SU-DHL-6 (cell line): ENCODE measurements at regions not wholly inside any gene's neighbourhood (a gene's known extent, or its start where the extent isn't known, plus 50 kb on each side); places are given as distances from the start of the nearest gene placed in this dataset.

ENCODE experiments used
- H2AFZ ChIP-seq: fragments of 200-600 bp; sonication (generic); 2 replicates; pipeline ENCODE4 v1.6.1; 2014; ENCODE audit warnings: low read depth, mild to moderate bottlenecking, moderate library complexity, mixed read lengths, antibody characterized with exemption, low read length; ENCODE audit not compliant: severe bottlenecking
- H3F3A ChIP-seq: fragments of 200-600 bp; shearing (Covaris generic); 2 replicates; pipeline ENCODE4 v1.6.0; 2016; ENCODE audit warnings: antibody characterized with exemption, mild to moderate bottlenecking; ENCODE audit not compliant: insufficient read depth
- H3K27ac ChIP-seq: fragments of 200-600 bp; sonication (generic); 2 replicates; pipeline ENCODE4 v1.5.1; 2016; ENCODE audit warnings: low read depth, mild to moderate bottlenecking, low read length, moderate library complexity, mixed read lengths
- H3K27me3 ChIP-seq: fragments of 200-600 bp; sonication (generic), shearing (Covaris generic); 2 replicates; pipeline ENCODE4 v1.6.0; 2014; ENCODE audit warnings: mild to moderate bottlenecking, low read length
- H3K36me3 ChIP-seq: fragments of 200-600 bp; sonication (generic); 2 replicates; pipeline ENCODE4 v1.6.1; 2014; ENCODE audit warnings: mild to moderate bottlenecking, low read length, mixed read lengths
- H3K4me2 ChIP-seq: fragments of 300-600, 200-600 bp; shearing (Covaris generic), sonication (generic); 2 replicates; pipeline ENCODE4 v1.6.0; 2014; ENCODE audit warnings: low read length, low read depth, mild to moderate bottlenecking; ENCODE audit not compliant: poor library complexity, severe bottlenecking
- H3K4me3 ChIP-seq: fragments of 200-600 bp; sonication (generic); 2 replicates; pipeline ENCODE4 v1.5.1; 2014; ENCODE audit warnings: antibody characterized with exemption, low read length, mild to moderate bottlenecking, mixed read lengths; ENCODE audit not compliant: insufficient read depth, poor library complexity, severe bottlenecking
- H3K79me2 ChIP-seq: fragments of 200-600 bp; sonication (generic); 2 replicates; pipeline ENCODE4 v1.6.1; 2014; ENCODE audit warnings: mild to moderate bottlenecking, low read length, moderate library complexity; ENCODE audit not compliant: insufficient read depth
- H3K9ac ChIP-seq: fragments of 200-600 bp; sonication (generic); 2 replicates; pipeline ENCODE4 v1.7.0; 2014; ENCODE audit warnings: mild to moderate bottlenecking, low read length
- H3K9me2 ChIP-seq: fragments of 200-600 bp; sonication (generic); replicated peaks from 2 replicates; pipeline ENCODE4 v1.6.1; 2014; ENCODE audit warnings: low read length; ENCODE audit not compliant: insufficient read depth
- H3K9me3 ChIP-seq: fragments of 200-600 bp; sonication (generic); 2 replicates; pipeline ENCODE4 v1.6.1; 2014; ENCODE audit warnings: low read length, mixed read lengths; ENCODE audit not compliant: insufficient read depth
- H4K20me1 ChIP-seq: fragments of 200-600 bp; sonication (generic); 2 replicates; pipeline ENCODE4 v1.6.1; 2014; ENCODE audit warnings: low read depth, mild to moderate bottlenecking, antibody characterized with exemption, low read length, moderate library complexity, mixed read lengths
- EZH2phosphoT487 ChIP-seq: fragments of 200-600 bp; sonication (generic), shearing (Covaris generic); conservative IDR thresholded peaks from 2 replicates; pipeline ENCODE4 v1.6.1; 2018; ENCODE audit warnings: mild to moderate bottlenecking, antibody characterized with exemption, low read length, moderate library complexity, mixed read lengths
- TF ChIP-seq, protein P1 (sequence below): fragments of 200-600 bp; sonication (generic); IDR thresholded peaks from one replicate; pipeline ENCODE4 v1.5.1; 2017; ENCODE audit warnings: antibody characterized with exemption, mild to moderate bottlenecking, low read length, moderate library complexity; ENCODE audit not compliant: insufficient read depth, poor library complexity, severe bottlenecking

DNA sequence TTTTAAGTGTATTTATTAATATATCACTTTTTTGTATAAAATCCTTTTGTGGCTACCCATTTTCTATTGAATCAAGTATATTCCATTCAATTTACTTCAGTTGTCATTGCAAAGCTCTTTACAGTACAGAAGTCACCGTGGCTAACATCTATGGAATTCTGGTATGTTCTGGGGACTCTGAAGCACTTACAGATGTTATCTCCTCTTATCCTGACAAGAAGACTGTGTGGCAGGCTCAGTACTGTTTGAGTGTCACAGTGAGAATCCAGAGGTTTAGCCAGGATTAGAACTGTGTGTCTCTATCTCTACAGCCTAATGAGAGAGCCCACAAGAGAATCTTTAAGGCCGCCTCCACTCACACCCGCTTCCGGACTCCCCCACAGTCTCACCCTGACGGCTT, 78.2 kb upstream of the SORBS2 start:
- Histone ChIP-seq H3K36me3 (no peaks in the 10 kb centered on the region), H3K4me2 (no peak overlapping the region), H3K79me2 (no peaks in the 10 kb centered on the region), H3K27ac (no peak overlapping the region), H3K4me3 (no peak overlapping the region), H3K27me3 (no peaks in the 10 kb centered on the region), H3K9me3 (no peaks in the 10 kb centered on the region), H3F3A (no peaks in the 10 kb centered on the region), H3K9ac (no peak overlapping the region), H4K20me1 (no peaks in the 10 kb centered on the region), H3K9me2 (no peaks in the 10 kb centered on the region), H2AFZ (no peak overlapping the region)
- TF ChIP-seq, protein P1, sequence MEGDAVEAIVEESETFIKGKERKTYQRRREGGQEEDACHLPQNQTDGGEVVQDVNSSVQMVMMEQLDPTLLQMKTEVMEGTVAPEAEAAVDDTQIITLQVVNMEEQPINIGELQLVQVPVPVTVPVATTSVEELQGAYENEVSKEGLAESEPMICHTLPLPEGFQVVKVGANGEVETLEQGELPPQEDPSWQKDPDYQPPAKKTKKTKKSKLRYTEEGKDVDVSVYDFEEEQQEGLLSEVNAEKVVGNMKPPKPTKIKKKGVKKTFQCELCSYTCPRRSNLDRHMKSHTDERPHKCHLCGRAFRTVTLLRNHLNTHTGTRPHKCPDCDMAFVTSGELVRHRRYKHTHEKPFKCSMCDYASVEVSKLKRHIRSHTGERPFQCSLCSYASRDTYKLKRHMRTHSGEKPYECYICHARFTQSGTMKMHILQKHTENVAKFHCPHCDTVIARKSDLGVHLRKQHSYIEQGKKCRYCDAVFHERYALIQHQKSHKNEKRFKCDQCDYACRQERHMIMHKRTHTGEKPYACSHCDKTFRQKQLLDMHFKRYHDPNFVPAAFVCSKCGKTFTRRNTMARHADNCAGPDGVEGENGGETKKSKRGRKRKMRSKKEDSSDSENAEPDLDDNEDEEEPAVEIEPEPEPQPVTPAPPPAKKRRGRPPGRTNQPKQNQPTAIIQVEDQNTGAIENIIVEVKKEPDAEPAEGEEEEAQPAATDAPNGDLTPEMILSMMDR, result no peak
- no peak for TF ChIP-seq EZH2phosphoT487

DNA sequence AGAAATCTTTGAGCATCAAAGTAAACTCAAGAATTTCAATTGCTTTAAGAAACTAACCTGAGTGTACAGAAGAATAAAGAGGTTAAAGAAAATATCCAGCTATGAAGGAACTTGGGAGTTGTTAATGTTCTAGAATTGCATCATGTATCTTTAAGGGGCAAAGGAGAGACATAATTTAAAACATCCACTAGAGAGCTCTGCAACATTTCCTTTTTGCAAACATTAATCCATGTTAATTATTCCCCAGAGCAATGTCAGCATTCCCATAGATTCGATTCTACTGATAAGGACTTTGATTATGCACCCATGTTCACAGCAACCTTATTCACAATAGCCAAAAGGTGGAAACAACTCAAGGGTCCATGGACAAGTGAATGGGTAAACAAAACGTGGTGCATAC, 80.2 kb upstream of the SORBS2 start:
- Histone ChIP-seq H3K9me3 (no peaks in the 10 kb centered on the region), H3K4me2 (no peak overlapping the region), H3K9ac (no peak overlapping the region), H3K4me3 (no peak overlapping the region), H3K36me3 (no peaks in the 10 kb centered on the region), H3K27me3 (no peaks in the 10 kb centered on the region), H4K20me1 (no peaks in the 10 kb centered on the region), H3K79me2 (no peaks in the 10 kb centered on the region), H3F3A (no peaks in the 10 kb centered on the region), H3K9me2 (no peaks in the 10 kb centered on the region), H2AFZ (no peak overlapping the region), H3K27ac (no peak overlapping the region)
- TF ChIP-seq, protein P1, result no peak
- no peak for TF ChIP-seq EZH2phosphoT487

DNA sequence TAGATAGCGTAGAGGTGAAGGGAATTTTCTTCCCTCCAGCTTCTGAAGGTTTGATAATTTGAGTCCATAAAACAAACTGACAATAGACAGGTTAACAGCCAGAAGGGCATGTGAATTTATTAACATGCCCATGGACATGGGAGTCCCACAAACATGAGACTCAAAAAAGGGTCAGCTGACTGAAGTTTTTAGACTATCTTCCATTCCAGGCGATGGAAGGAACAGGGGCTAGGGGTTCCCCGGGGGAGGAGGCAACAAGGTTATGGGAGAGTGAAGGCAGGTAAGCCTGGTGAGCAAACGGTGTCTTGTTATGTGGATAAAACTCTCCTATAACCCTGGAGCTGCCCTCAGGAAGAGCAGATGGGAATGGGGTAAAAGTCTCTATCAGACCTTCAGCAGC, 81.5 kb upstream of the SORBS2 start:
- Histone ChIP-seq H3K79me2 (no peaks in the 10 kb centered on the region), H3K9ac (no peak overlapping the region), H3K9me3 (no peaks in the 10 kb centered on the region), H3K9me2 (no peaks in the 10 kb centered on the region), H3K27me3 (no peaks in the 10 kb centered on the region), H3F3A (no peaks in the 10 kb centered on the region), H3K27ac (no peak overlapping the region), H3K36me3 (no peaks in the 10 kb centered on the region), H3K4me3 (no peak overlapping the region), H3K4me2 (no peak overlapping the region), H4K20me1 (no peaks in the 10 kb centered on the region), H2AFZ (no peak overlapping the region)
- no peak for TF ChIP-seq EZH2phosphoT487

DNA sequence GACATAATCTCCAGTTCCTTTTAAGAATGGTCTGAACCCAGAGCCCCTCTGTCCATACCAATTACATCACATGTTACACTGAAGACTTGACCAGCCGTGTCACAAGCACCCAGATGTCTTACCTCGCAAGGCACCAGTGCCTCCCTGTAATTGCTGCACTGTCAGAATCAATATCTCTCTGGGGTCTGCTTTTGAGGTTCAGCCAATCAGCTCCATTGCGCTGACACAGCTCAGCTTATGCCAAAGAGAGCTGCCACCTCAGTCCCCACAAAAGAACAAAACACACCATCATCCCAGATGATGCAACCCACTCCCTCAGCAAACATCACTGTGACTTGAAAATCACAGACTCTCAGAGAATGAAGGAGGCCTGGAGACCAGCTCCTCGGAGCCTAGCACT, 82.5 kb upstream of the SORBS2 start:
- H2AFZ ChIP-seq, result no peak overlapping the region
- H3K9ac ChIP-seq, result no peak overlapping the region
- no peaks in the 10 kb centered on the region for H3K27me3 ChIP-seq
- H3K4me2 ChIP-seq, result no peak overlapping the region
- no peak overlapping the region for H3K27ac ChIP-seq
- no peaks in the 10 kb centered on the region for H4K20me1 ChIP-seq
- no peaks in the 10 kb centered on the region for H3K9me3 ChIP-seq
- no peak for TF ChIP-seq EZH2phosphoT487
- TF ChIP-seq, protein P1, result no peak
- no peaks in the 10 kb centered on the region for H3F3A ChIP-seq
- H3K4me3 ChIP-seq, result no peak overlapping the region
- no peaks in the 10 kb centered on the region for H3K36me3 ChIP-seq
- H3K9me2 ChIP-seq, result no peaks in the 10 kb centered on the region
- no peaks in the 10 kb centered on the region for H3K79me2 ChIP-seq
